ENCODE measurements at regions not wholly inside any gene's neighbourhood (a gene's known extent, or its start where the extent isn't known, plus 50 kb on each side); places are given as distances from the start of the nearest gene placed in this dataset.

GRCh38 chr3:72388644-72389043 is 459.6 kb downstream of the SHQ1 start:
- DNase-seq: no peak

GRCh38 chr3:72388117-72388516 is 460.1 kb downstream of the SHQ1 start:
- DNase-seq: no peak

GRCh38 chr3:72386327-72387000 is 461.8 kb downstream of the SHQ1 start:
- no peak for DNase-seq

- no peak for DNase-seq
Measured at GRCh38 chr3:72385167-72385566, 463.1 kb downstream of the SHQ1 start.

GRCh38 chr3:72384602-72385001 is 463.6 kb downstream of the SHQ1 start:
- no peak for DNase-seq

GRCh38 chr3:72383883-72384282 is 464.4 kb downstream of the SHQ1 start:
- no peak for DNase-seq

- no peak for DNase-seq
Measured at GRCh38 chr3:72383230-72383629, 465.0 kb downstream of the SHQ1 start.

- no peak for DNase-seq
Measured at GRCh38 chr3:72382460-72382859, 465.8 kb downstream of the SHQ1 start.

GRCh38 chr3:72381584-72381983 is 466.7 kb downstream of the SHQ1 start:
- DNase-seq: no peak

GRCh38 chr3:72380711-72381493 is 467.3 kb downstream of the SHQ1 start:
- DNase-seq: no peak

- no peak for DNase-seq
Measured at GRCh38 chr3:72380193-72380592, 468.1 kb downstream of the SHQ1 start.

- DNase-seq: no peak
Measured at GRCh38 chr3:72379500-72380187, 468.6 kb downstream of the SHQ1 start.

- no peak for DNase-seq
Measured at GRCh38 chr3:72378287-72378686, 470.0 kb downstream of the SHQ1 start.

GRCh38 chr3:72376956-72377710 is 471.1 kb downstream of the SHQ1 start:
- DNase-seq: no peak

- DNase-seq: no peak
Measured at GRCh38 chr3:72375237-72376076, 472.8 kb downstream of the SHQ1 start.

GRCh38 chr3:72373139-72373538 is 475.1 kb downstream of the SHQ1 start:
- DNase-seq: no peak

- no peak for DNase-seq
Measured at GRCh38 chr3:72372161-72372560, 476.1 kb downstream of the SHQ1 start.

- DNase-seq: no peak
Measured at GRCh38 chr3:72371431-72371830, 476.8 kb downstream of the SHQ1 start.

GRCh38 chr3:72370947-72371346 is 477.3 kb downstream of the SHQ1 start:
- DNase-seq: no peak

GRCh38 chr3:72369681-72370080 is 478.6 kb downstream of the SHQ1 start:
- no peak for DNase-seq

- DNase-seq: no peak
Measured at GRCh38 chr3:72368331-72368975, 479.8 kb downstream of the SHQ1 start.

GRCh38 chr3:72361990-72362389 is 486.3 kb downstream of the SHQ1 start:
- DNase-seq: no peak
